ENCODE measurements at regions not wholly inside any gene's neighbourhood (a gene's known extent, or its start where the extent isn't known, plus 50 kb on each side); places are given as distances from the start of the nearest gene placed in this dataset.
"Not testable (repeated sequence)": the region's sequence is repeated elsewhere in the genome, so short reads cannot be mapped to it uniquely, and the experiment has no call there.

GRCh38 chr5:99099691-99100090 is 170.9 kb upstream of the CHD1 start:
- no peak for DNase-seq

DNA sequence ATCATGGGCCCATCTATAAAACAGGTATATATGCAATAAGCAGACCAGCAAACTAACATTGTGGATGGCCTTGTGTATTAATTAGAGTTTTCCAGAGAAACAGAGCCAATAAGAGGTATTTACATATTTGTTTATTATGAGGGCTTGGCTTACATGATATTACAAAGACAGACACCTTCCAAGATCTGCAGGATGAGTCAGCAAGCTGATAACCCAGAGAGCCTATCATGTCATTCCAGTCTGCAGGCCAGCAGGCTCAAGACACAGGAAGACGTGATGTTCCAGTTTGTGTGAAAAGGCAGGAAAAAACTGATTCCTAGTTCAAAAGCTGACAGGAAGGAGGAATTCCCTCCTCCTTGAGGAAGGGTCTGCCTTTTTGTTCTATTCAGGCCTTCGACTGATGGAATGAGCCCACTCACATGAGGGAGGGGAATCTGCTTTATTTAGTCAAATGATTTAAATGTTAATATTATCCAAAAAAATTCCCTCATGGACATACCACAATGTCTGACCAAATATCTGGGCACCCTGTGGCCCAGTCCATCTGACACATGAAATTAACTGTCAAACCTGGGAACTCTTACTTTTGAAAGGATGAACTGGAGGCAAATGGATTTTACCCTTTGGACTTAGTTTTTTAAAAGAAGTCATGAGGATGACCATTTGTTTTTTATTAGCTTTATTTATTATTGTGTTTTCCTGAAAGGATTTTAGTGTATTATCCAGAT is 161.2 kb upstream of the CHD1 start:
- DNase-seq = no peak

GRCh38 chr5:99088309-99088708 is 159.5 kb upstream of the CHD1 start:
- DNase-seq = no peak

DNA sequence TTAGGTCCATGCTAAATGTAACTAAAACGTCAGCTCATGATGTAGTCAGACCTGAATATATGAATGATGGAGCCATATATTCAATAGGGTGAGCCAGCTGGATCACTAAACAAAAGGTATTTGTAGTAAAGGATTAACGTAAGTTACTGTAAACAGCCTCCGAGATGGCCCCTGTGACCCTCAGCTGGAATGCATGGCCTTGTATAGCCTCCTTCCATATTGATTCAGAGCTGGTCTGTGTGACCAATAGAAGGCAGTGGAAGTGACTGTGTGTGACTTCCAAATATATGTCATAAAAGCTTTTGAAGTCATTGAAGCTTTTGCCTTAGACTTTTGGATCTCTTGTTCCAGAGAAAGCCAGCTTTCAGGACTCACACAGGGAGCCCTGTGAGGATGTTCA is 154.4 kb upstream of the CHD1 start:
- DNase-seq = no peak

GRCh38 chr5:99081711-99082110 is 152.9 kb upstream of the CHD1 start:
- DNase-seq = no peak

DNA sequence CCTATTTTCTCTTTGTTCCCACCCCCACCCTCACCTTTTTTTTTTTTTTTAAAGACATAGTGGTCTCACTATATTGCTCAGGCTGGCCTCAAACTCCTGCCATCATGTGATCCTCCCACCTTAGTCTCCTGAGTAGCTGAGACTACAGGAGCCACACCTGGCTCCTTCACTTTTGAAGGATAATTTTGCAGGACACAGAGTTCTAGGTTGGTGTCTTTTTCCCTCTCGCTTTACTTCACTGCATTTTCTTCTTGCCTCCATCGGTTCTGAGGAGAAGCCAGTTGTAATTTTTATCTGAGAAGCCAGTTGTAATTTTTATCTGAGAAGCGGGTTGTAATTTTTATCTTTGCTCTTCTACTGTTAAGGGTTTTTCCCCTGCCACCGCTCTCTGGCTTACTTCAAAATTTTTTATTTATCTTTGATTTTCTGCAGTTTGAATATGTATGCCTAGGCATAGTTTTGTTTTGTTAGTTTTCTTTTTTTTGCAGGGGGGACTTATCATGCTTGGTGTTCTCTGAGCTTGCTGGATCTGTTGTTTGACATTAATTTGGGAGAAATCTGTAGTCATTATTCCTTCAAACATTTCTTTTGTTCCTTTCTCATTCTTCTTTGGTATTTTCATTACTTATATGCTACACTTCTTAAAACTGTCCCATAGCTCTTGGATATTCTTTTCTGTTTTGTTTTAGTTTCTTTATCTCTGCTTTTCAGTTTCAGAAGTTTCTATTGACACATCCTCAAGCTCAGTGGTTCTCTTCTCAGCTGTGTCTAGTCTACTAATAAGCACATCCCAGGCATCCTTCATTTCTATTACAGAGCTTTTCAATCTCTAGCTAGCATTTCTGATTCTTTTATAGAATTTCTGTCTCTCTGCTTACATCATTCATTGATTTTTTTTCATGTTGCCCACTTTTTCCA is 148.2 kb upstream of the CHD1 start:
- no peak for DNase-seq

DNA sequence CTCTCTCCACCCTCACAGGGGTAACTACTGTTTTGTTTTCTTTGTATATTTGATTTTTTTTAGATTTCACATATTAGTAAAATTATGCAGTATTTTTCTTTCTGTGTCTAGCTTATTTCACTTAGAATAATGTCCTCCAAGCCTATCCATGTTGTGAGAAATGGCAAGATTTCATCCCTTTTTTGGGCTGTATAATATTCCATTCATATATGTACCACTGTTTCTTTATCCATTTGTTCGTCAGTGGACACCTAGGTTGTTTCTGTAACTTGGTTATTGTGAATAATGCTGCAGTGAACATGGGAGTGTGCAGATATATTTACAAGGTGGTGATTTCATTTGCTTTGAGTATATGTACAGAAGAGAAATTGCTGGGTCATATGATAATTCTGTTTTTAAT is 144.0 kb upstream of the CHD1 start:
- no peak for DNase-seq

GRCh38 chr5:99070822-99071221 is 142.0 kb upstream of the CHD1 start:
- no peak for DNase-seq

GRCh38 chr5:99070362-99070761 is 141.6 kb upstream of the CHD1 start:
- DNase-seq = no peak

DNA sequence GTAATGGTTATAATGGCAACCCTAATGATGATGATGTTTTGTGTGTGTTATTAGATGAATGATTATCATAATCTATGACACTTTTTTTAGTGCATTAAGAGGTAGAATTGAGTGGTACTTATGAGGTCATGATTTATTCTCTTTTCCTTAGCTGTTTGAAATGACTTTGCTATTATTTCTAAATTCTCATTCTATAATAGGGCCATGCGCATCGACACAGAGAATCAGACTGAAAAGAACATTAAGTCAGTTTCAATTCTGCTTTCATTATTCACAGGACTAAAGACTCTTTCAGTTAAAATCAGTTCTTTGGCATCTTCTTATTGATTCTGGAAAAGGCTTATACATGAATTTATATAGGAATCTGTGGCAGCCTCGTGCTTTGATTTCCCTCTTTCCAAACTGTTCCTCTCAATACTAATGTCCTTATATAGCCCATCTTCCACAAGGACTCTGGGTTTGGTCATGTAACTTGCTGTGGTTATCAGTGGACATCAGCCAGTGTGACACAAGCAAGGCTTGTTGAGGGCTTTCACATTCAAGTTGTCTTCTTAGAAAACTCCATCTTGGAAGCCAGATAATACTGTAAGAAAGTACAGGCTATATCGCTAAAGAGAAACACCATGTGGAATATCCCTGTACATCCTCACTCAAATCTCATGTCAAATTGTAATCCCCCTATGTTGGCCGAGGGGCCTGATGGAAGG is 140.3 kb upstream of the CHD1 start:
- no peak for DNase-seq

- no peak for DNase-seq
These were observed 134.9 kb upstream of the CHD1 start for GRCh38 chr5:99063737-99064136.

DNA sequence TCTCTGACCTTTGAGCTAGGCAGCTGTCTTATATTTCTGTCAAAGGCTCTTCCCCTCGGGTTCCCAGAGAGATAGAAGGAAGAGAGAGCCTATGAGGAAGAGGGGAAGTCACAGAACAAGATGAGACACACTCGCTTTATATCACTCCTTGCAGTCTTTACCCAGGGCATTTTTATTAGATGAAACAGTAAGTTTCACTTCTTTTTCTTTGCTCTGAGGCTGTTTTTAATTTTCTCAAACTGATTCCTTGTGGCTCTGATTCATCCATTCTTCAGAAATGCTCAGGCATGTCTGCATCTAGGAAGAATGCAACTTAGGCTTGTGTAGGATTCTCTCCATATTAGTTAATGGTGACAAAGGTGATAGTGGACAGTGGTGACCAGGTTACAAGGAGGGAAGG is 132.9 kb upstream of the CHD1 start:
- no peak for DNase-seq

DNA sequence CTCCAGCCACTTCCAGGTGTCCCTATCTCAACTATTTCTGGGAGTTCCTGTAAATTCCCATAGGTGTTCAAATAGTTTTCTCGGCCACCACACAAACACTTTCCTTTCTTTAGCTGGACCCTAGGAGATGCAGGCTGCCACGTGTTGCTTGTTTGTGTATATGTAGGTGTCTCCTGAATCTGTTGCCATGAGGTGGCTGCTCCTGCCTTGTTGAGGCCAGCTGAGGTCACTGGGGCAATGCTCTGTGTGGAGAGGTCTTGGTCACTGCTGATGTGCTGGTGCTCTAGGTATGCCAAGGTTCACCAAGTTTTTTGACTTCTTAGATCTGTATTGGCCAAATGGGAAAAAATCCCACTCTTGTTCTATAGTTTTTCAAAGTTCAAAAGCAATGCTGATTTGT is 132.5 kb upstream of the CHD1 start:
- no peak for DNase-seq

DNA sequence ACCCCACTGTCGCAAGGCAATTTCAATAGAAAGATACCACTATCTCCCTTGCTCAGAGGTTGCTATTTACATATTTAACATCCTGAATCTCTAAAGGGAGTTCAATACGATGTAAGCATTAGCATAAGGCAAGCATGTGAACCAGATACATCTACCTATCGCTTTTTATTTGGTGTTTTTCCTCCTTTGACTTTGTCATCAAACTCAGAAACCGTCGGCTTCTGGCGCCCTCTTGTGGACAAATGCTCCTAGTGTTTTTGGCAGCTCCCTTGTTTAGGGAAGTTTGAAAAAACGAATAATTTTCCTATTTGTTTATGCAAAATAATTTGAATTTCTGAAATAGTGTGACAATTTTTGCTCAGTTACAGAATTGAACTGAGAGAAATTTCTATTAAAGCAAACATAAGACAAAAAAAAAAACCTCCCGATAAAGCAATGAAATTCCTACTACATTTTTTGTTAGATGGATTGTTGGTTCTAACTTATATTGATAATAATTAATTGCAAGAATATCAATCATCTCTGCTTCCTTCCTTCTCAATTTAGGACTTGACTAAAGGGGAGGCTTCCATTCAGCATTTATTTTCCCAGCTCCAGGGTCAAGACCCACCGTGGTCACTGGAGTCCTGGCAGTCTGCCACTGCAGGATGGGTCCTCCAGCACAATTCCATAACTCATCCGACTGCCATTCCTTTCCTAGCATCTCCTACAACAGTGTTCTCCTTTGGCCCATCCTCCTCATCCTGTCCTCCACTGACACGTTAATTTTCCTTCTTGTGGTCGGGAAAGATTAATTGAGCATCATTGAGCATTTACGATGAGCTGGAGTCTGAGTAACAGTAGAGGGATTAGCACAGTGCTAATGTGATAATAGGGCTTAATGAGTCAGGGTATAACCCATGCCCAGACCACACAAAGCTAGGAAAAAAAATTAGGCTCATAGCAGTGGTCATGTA is 131.8 kb upstream of the CHD1 start:
- peak; percentile 54 for DNase-seq

DNA sequence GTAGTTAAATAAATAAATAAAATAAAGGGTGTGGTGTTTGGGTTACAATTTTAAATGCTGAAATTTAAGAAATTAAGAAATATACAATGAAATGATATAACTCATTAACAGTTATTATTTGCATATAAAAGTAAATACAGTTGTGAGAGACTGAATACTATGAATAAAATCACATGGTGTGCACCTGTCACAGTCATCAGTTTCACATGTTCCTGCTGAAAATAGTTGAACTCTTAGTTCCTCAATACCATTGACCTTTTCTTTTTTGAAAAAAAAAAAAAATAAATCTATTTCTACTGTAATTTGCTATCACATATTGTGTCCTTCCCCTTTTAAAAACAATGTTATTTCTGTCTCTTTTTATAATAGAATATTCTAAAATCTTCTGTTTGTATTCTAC is 130.9 kb upstream of the CHD1 start:
- DNase-seq = no peak

GRCh38 chr5:99058466-99058865 is 129.7 kb upstream of the CHD1 start:
- DNase-seq = no peak

GRCh38 chr5:99054972-99055371 is 126.2 kb upstream of the CHD1 start:
- DNase-seq = no peak

- DNase-seq = no peak
These were observed 117.1 kb upstream of the CHD1 start for GRCh38 chr5:99045871-99046270.

DNA sequence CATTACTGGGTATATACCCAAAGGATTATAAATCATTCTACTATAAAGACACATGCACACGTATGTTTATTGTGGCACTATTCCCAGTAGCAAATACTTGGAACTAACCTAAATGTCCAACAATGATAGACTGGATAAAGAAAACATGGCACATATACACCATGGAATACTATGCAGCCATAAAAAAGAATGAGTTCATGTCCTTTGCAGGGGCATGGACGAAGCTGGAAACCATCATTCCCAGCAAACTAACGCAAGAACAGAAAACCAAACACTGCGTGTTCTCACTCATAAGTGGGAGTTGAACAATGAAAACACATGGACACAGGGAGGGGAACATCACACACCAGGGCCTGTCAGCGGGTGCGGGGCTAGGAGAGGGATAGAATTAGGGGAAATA is 114.5 kb upstream of the CHD1 start:
- DNase-seq = not testable (repeated sequence)

- no peak for DNase-seq
These were observed 108.9 kb upstream of the CHD1 start for GRCh38 chr5:99037668-99038067.

DNA sequence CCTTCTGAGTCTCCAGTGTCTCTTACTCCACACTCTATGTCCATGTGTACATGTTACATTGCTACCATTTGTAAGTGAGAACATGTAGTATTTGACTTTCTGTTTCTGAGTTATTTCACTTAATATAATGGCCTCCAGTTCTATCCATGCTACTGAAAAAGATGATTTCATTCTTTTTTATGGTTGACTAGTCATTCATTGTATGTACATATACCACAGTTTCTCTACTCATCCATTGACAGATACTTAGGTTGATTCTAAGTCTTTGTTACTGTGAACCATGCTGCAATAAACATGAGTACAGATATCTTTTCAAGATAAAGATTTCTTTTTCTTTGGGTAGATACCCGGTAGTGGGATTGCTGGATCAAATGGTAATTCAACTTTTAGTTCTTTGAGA is 107.1 kb upstream of the CHD1 start:
- no peak for DNase-seq

DNA sequence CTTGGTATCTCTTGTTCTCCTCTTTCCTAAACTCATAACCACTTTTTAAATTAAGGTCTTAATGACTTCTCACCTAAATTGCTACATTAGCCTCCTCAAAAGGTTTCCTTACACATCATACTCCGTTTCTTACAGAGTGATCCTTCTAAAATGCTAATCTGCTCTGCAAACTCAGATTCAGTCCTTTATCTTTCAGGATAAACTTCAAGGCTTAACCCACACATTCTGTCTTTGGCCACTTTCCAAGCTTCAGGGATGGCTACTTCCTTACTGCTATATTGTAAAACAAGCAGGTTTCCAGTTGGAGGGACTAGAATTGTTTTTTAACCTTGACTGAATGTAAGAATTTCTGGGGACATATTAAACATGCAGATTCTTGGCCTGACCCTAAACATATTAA is 105.5 kb upstream of the CHD1 start:
- no peak for DNase-seq
